Limb (tissue), 2 donors: ENCODE measurements at regions not wholly inside any gene's neighbourhood (a gene's known extent, or its start where the extent isn't known, plus 50 kb on each side); places are given as distances from the start of the nearest gene placed in this dataset.
"Not testable (repeated sequence)": the region's sequence is repeated elsewhere in the genome, so short reads cannot be mapped to it uniquely, and the experiment has no call there.

ENCODE experiments used
- DNase-seq, 2 donors: peaks; one replicate each; pipeline ENCODE4 v3.0.0-alpha.2; 2016; ENCODE audit errors: extremely low spot score in 2 of 2

DNA sequence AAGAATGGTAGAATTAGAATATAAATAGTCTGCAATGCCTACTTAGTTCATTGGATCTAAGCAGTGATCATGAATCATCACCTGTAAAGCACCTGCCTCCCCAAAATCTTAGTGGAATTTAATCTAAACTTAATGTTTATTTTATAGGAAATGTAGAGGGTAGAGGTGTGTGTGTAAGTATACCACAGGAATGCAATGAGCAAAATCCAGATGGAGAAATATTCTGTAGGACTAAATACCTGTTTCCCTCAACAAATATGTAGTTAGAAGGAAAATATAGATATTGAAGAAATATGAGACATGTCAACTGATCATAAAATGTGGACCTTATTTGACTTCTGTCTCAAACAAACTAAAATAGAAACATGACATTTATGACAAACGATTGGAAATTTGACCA lies 839.2 kb upstream of the FBXO33 start:
- DNase-seq, result no peak

DNA sequence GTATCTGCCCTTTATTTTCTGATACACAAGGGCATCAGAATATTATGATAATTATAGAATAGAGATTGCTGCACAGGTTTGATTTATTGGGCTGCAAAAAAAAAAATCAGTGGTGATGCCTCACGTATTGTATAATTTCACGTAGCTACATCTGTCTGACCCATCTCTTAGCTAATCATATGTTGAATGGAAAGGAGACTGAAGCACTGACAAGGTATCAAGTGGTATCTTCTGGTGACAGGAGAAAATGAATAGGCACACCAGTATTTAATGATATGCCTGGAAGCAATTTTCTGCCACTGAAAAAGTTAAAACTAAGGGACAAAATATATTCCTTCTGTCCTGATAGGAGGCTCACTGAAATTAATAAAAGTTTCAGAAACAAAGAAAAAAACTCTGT lies 837.2 kb upstream of the FBXO33 start:
- DNase-seq, result no peak

DNA sequence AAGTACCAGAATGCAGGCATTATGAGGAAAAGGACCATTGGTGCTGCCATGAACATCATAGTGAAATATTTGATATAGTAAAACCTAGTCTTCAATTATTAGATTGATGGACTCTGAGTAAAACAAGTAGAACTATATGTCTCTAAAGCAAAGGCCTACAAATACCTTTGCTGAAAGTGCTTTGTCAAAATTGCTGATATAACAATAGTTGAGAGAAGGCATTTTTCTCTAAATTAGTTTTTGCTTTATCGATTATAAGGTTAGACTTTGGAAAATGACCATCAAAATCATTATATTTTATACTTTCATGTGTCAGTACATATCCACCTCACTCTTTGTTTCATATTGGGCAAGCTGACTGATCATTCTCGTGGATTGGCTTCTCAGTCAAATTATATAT lies 836.0 kb upstream of the FBXO33 start:
- no peak for DNase-seq

DNA sequence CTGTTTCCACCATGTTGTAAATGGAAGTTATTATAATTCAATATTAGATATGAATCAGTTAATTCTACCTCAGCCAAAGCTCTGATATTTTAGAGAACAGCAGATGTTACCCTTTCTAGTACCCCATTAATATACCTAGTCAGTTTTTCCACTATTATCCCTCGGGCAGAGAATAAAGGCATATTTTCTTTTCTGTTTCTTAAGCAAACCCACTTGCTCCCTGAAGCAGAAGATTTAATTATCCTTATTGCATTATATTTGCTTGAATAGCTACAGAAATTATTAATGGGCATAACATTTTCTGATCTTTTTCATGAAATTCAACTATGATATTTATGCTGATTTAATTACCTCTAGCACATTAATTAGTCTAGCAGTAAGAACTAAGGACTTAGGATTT lies 832.9 kb upstream of the FBXO33 start:
- DNase-seq, result no peak

GRCh38 chr14:40252817-40253447 lies 820.7 kb upstream of the FBXO33 start:
- no peak for DNase-seq

- no peak for DNase-seq
Observed at GRCh38 chr14:40248671-40249070, 816.4 kb upstream of the FBXO33 start.

DNA sequence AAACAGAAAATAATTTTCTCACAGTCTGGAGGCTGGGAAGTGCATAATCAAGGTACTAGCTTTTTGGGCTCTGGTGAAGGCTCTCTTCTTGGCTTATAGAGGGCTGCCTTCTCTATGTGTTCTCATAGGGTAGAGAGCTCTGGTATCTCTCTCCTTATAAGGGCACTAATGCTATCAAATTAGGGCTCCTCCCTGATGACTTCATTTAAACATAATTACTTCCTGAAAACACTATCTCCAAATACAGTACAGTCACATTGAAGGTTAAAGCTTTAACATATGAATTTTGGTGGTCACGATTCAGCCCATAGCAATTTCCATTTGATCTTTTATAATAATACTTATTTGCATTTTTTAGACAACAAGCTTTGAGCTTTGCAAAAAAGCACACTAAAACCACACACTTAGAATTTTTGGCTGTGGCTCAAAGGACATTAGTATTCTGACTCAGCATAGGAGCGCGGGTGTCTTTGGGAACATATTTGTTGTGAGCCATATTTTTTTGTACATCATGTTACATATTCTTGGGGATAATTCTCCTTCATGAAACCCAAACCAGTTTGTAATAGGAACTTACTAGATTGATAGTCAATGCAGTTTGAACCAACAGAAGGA lies 808.1 kb upstream of the FBXO33 start:
- DNase-seq, result no peak

DNA sequence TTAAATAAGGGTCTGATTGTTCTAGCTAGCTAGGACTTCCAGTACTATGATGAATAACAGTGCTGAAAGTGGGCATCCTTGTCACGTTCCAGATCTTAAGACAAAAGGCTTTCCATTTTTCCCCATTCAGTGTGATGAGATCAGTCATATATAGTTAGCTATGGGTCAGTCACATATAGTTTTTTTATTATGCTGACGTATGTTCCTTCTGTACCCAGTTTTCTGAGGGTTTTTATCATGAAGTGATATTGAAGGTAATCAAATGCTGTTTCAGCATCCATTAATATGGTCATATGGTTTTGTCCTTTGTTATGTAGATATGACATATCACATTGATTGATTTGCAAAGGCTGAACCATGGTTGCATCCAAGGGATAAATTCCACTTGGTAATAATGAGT lies 800.1 kb upstream of the FBXO33 start:
- DNase-seq, result no peak

GRCh38 chr14:40229676-40230075 lies 797.4 kb upstream of the FBXO33 start:
- no peak for DNase-seq

GRCh38 chr14:40222996-40223395 lies 790.8 kb upstream of the FBXO33 start:
- no peak for DNase-seq

DNA sequence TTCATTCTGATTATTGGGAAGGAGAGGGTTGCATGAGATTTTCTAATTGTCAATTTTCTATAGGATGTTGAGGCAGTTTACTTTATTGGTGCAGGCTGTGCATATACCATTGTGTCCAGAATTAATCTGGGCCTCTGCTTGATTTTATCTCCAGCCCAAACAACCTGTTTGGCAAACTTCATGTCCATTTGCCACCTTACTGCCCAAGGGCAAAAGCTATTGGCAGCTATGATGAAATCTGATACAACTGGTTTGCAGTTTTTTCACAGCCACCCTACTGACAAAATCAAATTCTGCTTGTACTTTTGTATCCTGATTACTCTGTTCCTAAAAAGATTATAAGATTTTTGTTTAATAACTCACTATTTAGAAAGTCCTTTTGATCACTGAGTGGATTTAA lies 789.2 kb upstream of the FBXO33 start:
- no peak for DNase-seq

DNA sequence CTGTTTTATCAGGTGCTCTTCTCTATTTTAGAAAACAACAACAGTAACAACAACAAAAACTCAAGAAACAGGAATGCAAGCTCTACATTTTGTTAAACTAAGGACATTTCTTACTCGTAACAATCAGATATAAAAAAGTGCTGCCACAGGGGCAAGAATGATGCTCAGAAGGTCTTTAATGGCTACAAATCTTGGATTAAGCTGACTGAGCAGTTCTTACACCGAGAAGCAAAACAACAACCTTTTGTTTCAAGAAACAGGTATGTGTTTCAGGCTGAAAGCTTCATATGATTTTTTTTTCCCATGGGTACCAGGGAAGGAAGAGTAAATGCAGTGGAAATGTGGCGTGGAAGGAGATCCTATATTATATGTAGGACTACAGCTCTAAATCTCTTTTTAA lies 786.8 kb upstream of the FBXO33 start:
- DNase-seq, result no peak

DNA sequence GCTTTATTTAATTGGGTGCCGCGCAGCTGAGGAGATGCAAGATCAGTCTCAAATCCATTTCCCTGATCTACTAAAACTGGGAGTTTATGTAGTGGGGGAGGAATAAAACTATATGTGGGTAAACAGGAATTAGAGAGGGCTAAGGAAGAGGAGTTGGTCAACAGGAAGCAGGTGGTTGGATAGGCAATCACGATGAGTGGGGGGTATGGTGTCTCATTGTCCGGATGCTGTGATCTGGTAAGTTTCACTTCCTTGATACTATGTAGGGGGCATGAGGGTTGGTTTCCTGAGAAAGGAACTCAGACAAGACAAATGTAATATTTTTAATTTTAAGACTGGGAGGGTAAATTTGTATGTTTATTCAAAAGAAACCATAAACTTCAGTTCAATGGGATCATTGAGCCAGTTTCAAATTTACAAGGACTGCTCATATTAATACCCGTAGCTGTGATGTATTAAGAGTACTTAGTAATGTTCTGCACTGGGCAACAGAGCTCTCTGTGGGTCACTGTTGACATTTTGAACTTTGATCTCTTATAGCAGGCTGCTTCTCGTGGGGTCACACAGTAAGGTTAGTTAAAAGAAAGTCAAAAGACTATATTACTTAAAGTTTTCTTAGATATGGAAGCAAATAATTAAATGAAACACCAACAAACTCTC lies 786.2 kb upstream of the FBXO33 start:
- no peak for DNase-seq

DNA sequence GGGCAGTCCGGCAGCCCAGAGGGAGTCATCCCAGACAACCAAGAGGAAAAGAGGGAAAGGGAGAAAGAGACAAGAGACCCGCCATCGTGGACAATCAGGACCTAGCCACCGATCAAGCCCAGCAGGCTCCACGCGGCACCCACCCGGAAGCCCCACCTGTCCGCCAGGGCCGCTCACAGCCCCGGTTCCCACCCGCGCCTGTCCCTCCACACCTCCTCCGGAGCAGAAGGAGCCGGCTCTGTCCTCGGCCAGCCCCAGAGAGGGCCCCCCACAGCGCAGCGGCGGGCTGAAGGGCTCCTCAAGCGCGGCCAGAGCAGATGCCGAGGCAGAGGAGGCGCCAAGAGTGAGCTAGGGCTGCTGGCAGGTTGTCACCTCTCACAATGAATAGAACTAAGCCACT lies 784.7 kb upstream of the FBXO33 start:
- no peak for DNase-seq

GRCh38 chr14:40216408-40216807 lies 784.2 kb upstream of the FBXO33 start:
- DNase-seq, result not testable (repeated sequence)

DNA sequence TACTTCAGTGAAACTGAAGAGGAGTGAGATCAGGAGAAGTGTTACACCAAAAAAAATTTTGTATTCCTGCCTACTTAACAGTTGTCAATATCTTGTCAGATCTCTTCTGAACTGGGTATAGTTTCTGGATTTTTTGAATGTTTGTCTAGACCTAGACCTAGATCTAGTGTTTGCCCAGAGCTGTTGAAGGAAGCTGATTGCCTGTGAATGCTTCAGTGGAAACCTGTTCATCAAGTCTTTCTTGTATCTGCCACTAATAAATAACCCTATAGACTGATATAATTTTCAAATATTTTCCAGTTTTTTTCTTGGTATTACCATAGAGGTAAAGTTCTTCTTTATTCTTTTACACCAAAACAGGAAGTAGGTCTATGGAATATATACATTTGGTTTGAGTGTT lies 781.5 kb upstream of the FBXO33 start:
- no peak for DNase-seq

- no peak for DNase-seq
Observed at GRCh38 chr14:40204441-40205175, 772.4 kb upstream of the FBXO33 start.

DNA sequence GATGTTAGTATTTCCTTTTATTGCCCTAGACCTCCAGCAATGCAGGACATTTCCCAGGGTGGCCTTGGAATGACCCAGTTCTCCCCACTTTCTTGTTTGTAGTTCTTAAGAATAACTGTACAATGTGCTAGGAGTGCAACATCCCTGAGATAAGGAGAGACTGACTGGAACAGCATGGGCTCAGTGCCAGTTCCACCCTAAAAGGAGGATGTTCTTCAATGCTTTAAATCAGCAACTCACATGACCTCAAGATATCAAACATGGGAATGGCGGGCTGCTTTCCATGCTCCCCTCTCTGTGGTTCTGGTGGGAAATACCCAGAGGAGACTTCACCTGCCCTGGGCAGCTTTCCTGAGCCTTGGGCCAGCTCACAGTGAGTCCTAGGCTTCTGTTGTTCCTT lies 766.9 kb upstream of the FBXO33 start:
- DNase-seq, result no peak

DNA sequence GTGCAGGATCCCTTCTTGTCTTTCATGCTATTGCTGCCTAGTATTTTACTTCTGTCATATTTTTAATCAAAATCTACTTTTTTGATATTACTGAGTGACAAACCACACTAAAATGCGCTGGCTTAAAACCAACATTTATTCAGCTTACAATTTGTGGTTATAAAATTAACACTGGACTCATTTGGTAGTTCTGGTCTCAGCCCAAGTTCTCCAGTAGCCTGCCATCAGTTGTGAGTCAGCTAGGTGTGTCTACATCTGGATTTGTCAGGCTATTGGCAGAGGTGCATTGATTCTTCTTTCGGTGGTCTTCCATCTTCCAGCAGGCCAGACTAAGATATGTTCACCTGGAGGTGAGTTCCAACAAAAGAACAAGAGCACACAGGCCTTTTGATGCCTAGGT lies 765.1 kb upstream of the FBXO33 start:
- no peak for DNase-seq

- no peak for DNase-seq
Observed at GRCh38 chr14:40188006-40188405, 755.8 kb upstream of the FBXO33 start.

- DNase-seq, result no peak
Observed at GRCh38 chr14:40164083-40164482, 731.9 kb upstream of the FBXO33 start.

DNA sequence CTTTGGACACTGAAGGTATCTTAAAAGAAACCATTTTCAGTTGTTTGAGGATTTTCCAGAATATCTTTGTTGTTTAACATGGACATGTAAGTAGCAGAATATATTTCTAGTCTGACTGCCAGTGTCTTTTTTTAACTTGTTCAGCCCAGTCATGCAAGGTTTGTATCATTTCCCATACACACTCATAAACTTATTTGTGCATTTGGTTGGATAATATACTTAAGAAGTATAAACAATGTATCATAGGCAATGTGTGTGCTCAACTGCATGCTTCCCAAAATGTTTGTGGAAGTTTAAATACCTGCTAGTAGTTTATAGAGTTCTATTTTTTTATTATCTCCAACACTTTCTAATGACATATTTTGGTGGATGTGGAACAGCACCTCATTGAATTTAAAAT lies 707.4 kb upstream of the FBXO33 start:
- DNase-seq, result no peak

DNA sequence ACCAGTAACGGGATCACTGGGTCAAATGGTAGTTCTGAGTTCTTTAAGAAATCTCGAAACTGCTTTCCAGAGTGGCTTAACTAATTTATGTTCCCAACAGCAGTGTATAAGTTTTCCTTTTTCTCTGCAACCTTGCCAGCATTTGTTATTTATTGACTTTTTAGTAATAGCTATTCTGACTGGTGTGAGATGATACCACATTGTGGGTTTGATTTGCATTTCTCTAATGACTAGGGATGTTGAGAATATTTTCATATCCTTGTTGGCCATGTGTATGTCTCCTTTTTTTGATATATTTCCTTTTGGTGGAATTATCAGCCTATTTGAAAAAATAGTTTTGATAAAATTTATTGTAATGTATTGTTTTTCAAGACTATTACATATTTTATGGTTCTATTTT lies 701.2 kb upstream of the FBXO33 start:
- no peak for DNase-seq
